AML-193 (cell line): ENCODE measurements at regions not wholly inside any gene's neighbourhood (a gene's known extent, or its start where the extent isn't known, plus 50 kb on each side); places are given as distances from the start of the nearest gene placed in this dataset.
"Not testable (repeated sequence)": the region's sequence is repeated elsewhere in the genome, so short reads cannot be mapped to it uniquely, and the experiment has no call there.

Experiments
- DNase-seq, 2 experiments: peaks; one replicate each; lab custom pipeline; 2025; lab: John Stamatoyannopoulos, UW

GRCh38 chr12:127583041-127583440, 683.9 kb upstream of the TMEM132C start:
- no peak for DNase-seq

- DNase-seq = no peak
Measured at GRCh38 chr12:127588249-127588648, 678.7 kb upstream of the TMEM132C start.

- DNase-seq = no peak
Measured at GRCh38 chr12:127589541-127589940, 677.4 kb upstream of the TMEM132C start.

GRCh38 chr12:127590868-127591267, 676.1 kb upstream of the TMEM132C start:
- no peak for DNase-seq

GRCh38 chr12:127592245-127592644, 674.7 kb upstream of the TMEM132C start:
- no peak for DNase-seq

- DNase-seq = no peak
Measured at GRCh38 chr12:127594351-127594970, 672.5 kb upstream of the TMEM132C start.

GRCh38 chr12:127595506-127595905, 671.5 kb upstream of the TMEM132C start:
- no peak for DNase-seq

- no peak for DNase-seq
Measured at GRCh38 chr12:127596891-127597290, 670.1 kb upstream of the TMEM132C start.

GRCh38 chr12:127599436-127599835, 667.5 kb upstream of the TMEM132C start:
- DNase-seq = no peak

- DNase-seq = no peak
Measured at GRCh38 chr12:127600211-127600610, 666.8 kb upstream of the TMEM132C start.

- no peak for DNase-seq
Measured at GRCh38 chr12:127606476-127607015, 660.4 kb upstream of the TMEM132C start.

GRCh38 chr12:127607146-127607725, 659.7 kb upstream of the TMEM132C start:
- no peak for DNase-seq

GRCh38 chr12:127608359-127608758, 658.6 kb upstream of the TMEM132C start:
- not testable (repeated sequence) for DNase-seq

GRCh38 chr12:127613056-127613455, 653.9 kb upstream of the TMEM132C start:
- DNase-seq = no peak

GRCh38 chr12:127619869-127620734, 646.9 kb upstream of the TMEM132C start:
- no peak for DNase-seq

GRCh38 chr12:127620735-127621355, 646.1 kb upstream of the TMEM132C start:
- no peak for DNase-seq

GRCh38 chr12:127621366-127621765, 645.6 kb upstream of the TMEM132C start:
- no peak for DNase-seq

- no peak for DNase-seq
Measured at GRCh38 chr12:127623362-127623761, 643.6 kb upstream of the TMEM132C start.

- no peak for DNase-seq
Measured at GRCh38 chr12:127625176-127625771, 641.7 kb upstream of the TMEM132C start.

GRCh38 chr12:127628645-127629044, 638.3 kb upstream of the TMEM132C start:
- no peak for DNase-seq

- no peak for DNase-seq
Measured at GRCh38 chr12:127629066-127629820, 637.7 kb upstream of the TMEM132C start.
